Stimulated activated CD4-positive, alpha-beta T cell treated with anti-CD3 and anti-CD28 coated beads, Interleukin-15, amount 100 ng/mL, for 48 hours (primary cell): ENCODE measurements at regions not wholly inside any gene's neighbourhood (a gene's known extent, or its start where the extent isn't known, plus 50 kb on each side); places are given as distances from the start of the nearest gene placed in this dataset.

Experiments used
- DNase-seq, 2 donors: peaks; one replicate each; pipeline ENCODE4 v3.0.0-alpha.2; 2020; ENCODE audit warnings: low read depth in 2 of 2

GRCh38 chr1:88133991-88134390 lies 550.1 kb upstream of the PKN2 start:
- no peak for DNase-seq

GRCh38 chr1:88134983-88135921 lies 548.8 kb upstream of the PKN2 start:
- DNase-seq = no peak

- no peak for DNase-seq
Observed at GRCh38 chr1:88139633-88140032, 544.4 kb upstream of the PKN2 start.

GRCh38 chr1:88140325-88140724 lies 543.7 kb upstream of the PKN2 start:
- no peak for DNase-seq

- no peak for DNase-seq
Observed at GRCh38 chr1:88141499-88142074, 542.5 kb upstream of the PKN2 start.

- DNase-seq = no peak
Observed at GRCh38 chr1:88145752-88146151, 538.3 kb upstream of the PKN2 start.

GRCh38 chr1:88149686-88150085 lies 534.4 kb upstream of the PKN2 start:
- no peak for DNase-seq

- DNase-seq = no peak
Observed at GRCh38 chr1:88150330-88150729, 533.7 kb upstream of the PKN2 start.

GRCh38 chr1:88163187-88163586 lies 520.9 kb upstream of the PKN2 start:
- DNase-seq = no peak

GRCh38 chr1:88168126-88168525 lies 515.9 kb upstream of the PKN2 start:
- DNase-seq = no peak

- DNase-seq = no peak
Observed at GRCh38 chr1:88169139-88169538, 514.9 kb upstream of the PKN2 start.

- no peak for DNase-seq
Observed at GRCh38 chr1:88169939-88170338, 514.1 kb upstream of the PKN2 start.

- no peak for DNase-seq
Observed at GRCh38 chr1:88175120-88175630, 508.9 kb upstream of the PKN2 start.

GRCh38 chr1:88175631-88176226 lies 508.3 kb upstream of the PKN2 start:
- no peak for DNase-seq

- DNase-seq = no peak
Observed at GRCh38 chr1:88179943-88180342, 504.1 kb upstream of the PKN2 start.

- peak; percentile 17 to 33 for DNase-seq
Observed at GRCh38 chr1:88180449-88181108, 503.5 kb upstream of the PKN2 start.

GRCh38 chr1:88186911-88187310 lies 497.2 kb upstream of the PKN2 start:
- DNase-seq = no peak

- no peak for DNase-seq
Observed at GRCh38 chr1:88188038-88188437, 496.0 kb upstream of the PKN2 start.

- no peak for DNase-seq
Observed at GRCh38 chr1:88189525-88189924, 494.5 kb upstream of the PKN2 start.

- DNase-seq = no peak
Observed at GRCh38 chr1:88191917-88192316, 492.2 kb upstream of the PKN2 start.

GRCh38 chr1:88194542-88194941 lies 489.5 kb upstream of the PKN2 start:
- no peak for DNase-seq

GRCh38 chr1:88200545-88200944 lies 483.5 kb upstream of the PKN2 start:
- DNase-seq = no peak
